ENCODE measurements at regions not wholly inside any gene's neighbourhood (a gene's known extent, or its start where the extent isn't known, plus 50 kb on each side); places are given as distances from the start of the nearest gene placed in this dataset.

GRCh38 chr14:35218963-35219362 is 73.2 kb upstream of the PSMA6 start:
- TF ChIP-seq, protein P1, sequence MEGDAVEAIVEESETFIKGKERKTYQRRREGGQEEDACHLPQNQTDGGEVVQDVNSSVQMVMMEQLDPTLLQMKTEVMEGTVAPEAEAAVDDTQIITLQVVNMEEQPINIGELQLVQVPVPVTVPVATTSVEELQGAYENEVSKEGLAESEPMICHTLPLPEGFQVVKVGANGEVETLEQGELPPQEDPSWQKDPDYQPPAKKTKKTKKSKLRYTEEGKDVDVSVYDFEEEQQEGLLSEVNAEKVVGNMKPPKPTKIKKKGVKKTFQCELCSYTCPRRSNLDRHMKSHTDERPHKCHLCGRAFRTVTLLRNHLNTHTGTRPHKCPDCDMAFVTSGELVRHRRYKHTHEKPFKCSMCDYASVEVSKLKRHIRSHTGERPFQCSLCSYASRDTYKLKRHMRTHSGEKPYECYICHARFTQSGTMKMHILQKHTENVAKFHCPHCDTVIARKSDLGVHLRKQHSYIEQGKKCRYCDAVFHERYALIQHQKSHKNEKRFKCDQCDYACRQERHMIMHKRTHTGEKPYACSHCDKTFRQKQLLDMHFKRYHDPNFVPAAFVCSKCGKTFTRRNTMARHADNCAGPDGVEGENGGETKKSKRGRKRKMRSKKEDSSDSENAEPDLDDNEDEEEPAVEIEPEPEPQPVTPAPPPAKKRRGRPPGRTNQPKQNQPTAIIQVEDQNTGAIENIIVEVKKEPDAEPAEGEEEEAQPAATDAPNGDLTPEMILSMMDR (conservative IDR thresholded peaks at IDR 0.05; ENCODE audit: low read length), result no peak
- no peak for TF ChIP-seq EZH2phosphoT487 (IDR thresholded peaks at IDR 0.05; ENCODE audit: borderline replicate concordance, low read depth, low read length)
